ENCODE measurements at regions not wholly inside any gene's neighbourhood (a gene's known extent, or its start where the extent isn't known, plus 50 kb on each side); places are given as distances from the start of the nearest gene placed in this dataset.
A peak's percentile ranks its signal among the peaks of the same experiment; 100 is the strongest.

DNA sequence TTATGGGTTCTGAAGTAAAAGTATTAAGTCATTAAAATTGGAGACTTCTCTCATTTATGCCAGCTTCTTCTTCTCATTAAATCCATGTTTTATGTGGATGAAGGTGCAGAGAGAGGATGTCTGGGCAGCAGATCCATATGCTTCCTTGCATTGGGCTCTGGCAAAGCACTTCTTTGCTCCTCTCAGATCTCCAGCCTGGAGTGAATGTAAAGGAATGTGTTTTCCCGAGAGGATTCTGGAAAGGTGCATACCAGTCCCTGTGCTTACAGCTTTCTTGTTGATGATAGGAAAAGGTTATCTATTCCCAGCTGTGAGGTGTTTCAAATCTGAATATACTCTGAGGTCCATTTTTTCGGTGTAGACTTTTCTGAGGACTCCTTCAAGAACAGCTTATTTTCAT is 79.9 kb upstream of the PEX5L start:
- no peaks in the 10 kb centered on the region for H3K27me3 Mint-ChIP-seq (ENCODE audit: low read depth)
- no peak for DNase-seq (ENCODE audit: low spot score)
- ChIA-PET CTCF (interaction anchor here (1.2 kb wide), 1 partner anchor 467 kb away, joined by 3 read pairs; no protein-coding TSS in a partner anchor), POLR2A (no interaction called here)
- H3K4me1 Mint-ChIP-seq: peaks cover 58% of the 10 kb centered on the region
- peak overlapping the region; percentile 99 for H3K27ac Mint-ChIP-seq
- H3K9me3 Mint-ChIP-seq: peaks cover 8% of the 10 kb centered on the region
- 0 out of 2 replicates have a peak, but pooled peaks cover 4% of the 10 kb centered on the region for H3K36me3 Mint-ChIP-seq
- H3K4me3 Mint-ChIP-seq: peak overlapping the region; percentile 51
- ATAC-seq: peak; percentile 94
- TF ChIP-seq ZNF263 (CRISPR knock-in tag; IDR thresholded peaks at IDR 0.05; ENCODE audit: low read depth) (no peak), SMAD4 (CRISPR knock-in tag; IDR thresholded peaks at IDR 0.05) (no peak), ZNF423 (CRISPR knock-in tag; IDR thresholded peaks at IDR 0.05) (no peak), FOXJ3 (CRISPR knock-in tag; IDR thresholded peaks at IDR 0.05; ENCODE audit: borderline replicate concordance) (no peak), NR3C1 (CRISPR knock-in tag; conservative IDR thresholded peaks at IDR 0.05; ENCODE audit: low read depth) (no peak), ZNF232 (CRISPR knock-in tag; IDR thresholded peaks at IDR 0.05) (no peak), NR2C2 (CRISPR knock-in tag; IDR thresholded peaks at IDR 0.05) (no peak), MYBL2 (CRISPR knock-in tag; IDR thresholded peaks at IDR 0.05) (no peak), TCF7 (CRISPR knock-in tag; IDR thresholded peaks at IDR 0.05; ENCODE audit: low read depth) (no peak), ZNF317 (CRISPR knock-in tag; IDR thresholded peaks at IDR 0.05; ENCODE audit: borderline replicate concordance, low read depth) (no peak)
- TF ChIP-seq, protein P1, sequence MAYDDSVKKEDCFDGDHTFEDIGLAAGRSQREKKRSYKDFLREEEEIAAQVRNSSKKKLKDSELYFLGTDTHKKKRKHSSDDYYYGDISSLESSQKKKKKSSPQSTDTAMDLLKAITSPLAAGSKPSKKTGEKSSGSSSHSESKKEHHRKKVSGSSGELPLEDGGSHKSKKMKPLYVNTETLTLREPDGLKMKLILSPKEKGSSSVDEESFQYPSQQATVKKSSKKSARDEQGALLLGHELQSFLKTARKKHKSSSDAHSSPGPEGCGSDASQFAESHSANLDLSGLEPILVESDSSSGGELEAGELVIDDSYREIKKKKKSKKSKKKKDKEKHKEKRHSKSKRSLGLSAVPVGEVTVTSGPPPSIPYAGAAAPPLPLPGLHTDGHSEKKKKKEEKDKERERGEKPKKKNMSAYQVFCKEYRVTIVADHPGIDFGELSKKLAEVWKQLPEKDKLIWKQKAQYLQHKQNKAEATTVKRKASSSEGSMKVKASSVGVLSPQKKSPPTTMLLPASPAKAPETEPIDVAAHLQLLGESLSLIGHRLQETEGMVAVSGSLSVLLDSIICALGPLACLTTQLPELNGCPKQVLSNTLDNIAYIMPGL (CRISPR knock-in tag; IDR thresholded peaks at IDR 0.05): no peak
- TF ChIP-seq, protein P2, sequence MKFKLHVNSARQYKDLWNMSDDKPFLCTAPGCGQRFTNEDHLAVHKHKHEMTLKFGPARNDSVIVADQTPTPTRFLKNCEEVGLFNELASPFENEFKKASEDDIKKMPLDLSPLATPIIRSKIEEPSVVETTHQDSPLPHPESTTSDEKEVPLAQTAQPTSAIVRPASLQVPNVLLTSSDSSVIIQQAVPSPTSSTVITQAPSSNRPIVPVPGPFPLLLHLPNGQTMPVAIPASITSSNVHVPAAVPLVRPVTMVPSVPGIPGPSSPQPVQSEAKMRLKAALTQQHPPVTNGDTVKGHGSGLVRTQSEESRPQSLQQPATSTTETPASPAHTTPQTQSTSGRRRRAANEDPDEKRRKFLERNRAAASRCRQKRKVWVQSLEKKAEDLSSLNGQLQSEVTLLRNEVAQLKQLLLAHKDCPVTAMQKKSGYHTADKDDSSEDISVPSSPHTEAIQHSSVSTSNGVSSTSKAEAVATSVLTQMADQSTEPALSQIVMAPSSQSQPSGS (CRISPR knock-in tag; IDR thresholded peaks at IDR 0.05; ENCODE audit: borderline replicate concordance, low read depth): no peak
- TF ChIP-seq, protein P3, sequence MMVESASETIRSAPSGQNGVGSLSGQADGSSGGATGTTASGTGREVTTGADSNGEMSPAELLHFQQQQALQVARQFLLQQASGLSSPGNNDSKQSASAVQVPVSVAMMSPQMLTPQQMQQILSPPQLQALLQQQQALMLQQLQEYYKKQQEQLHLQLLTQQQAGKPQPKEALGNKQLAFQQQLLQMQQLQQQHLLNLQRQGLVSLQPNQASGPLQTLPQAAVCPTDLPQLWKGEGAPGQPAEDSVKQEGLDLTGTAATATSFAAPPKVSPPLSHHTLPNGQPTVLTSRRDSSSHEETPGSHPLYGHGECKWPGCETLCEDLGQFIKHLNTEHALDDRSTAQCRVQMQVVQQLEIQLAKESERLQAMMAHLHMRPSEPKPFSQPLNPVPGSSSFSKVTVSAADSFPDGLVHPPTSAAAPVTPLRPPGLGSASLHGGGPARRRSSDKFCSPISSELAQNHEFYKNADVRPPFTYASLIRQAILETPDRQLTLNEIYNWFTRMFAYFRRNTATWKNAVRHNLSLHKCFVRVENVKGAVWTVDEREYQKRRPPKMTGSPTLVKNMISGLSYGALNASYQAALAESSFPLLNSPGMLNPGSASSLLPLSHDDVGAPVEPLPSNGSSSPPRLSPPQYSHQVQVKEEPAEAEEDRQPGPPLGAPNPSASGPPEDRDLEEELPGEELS (CRISPR knock-in tag; IDR thresholded peaks at IDR 0.05): no peak
- TF ChIP-seq, protein P4, sequence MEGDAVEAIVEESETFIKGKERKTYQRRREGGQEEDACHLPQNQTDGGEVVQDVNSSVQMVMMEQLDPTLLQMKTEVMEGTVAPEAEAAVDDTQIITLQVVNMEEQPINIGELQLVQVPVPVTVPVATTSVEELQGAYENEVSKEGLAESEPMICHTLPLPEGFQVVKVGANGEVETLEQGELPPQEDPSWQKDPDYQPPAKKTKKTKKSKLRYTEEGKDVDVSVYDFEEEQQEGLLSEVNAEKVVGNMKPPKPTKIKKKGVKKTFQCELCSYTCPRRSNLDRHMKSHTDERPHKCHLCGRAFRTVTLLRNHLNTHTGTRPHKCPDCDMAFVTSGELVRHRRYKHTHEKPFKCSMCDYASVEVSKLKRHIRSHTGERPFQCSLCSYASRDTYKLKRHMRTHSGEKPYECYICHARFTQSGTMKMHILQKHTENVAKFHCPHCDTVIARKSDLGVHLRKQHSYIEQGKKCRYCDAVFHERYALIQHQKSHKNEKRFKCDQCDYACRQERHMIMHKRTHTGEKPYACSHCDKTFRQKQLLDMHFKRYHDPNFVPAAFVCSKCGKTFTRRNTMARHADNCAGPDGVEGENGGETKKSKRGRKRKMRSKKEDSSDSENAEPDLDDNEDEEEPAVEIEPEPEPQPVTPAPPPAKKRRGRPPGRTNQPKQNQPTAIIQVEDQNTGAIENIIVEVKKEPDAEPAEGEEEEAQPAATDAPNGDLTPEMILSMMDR (IDR thresholded peaks at IDR 0.05): no peak
- TF ChIP-seq, protein P5, sequence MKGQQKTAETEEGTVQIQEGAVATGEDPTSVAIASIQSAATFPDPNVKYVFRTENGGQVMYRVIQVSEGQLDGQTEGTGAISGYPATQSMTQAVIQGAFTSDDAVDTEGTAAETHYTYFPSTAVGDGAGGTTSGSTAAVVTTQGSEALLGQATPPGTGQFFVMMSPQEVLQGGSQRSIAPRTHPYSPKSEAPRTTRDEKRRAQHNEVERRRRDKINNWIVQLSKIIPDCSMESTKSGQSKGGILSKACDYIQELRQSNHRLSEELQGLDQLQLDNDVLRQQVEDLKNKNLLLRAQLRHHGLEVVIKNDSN (CRISPR knock-in tag; IDR thresholded peaks at IDR 0.05): no peak
- TF ChIP-seq, protein P6, sequence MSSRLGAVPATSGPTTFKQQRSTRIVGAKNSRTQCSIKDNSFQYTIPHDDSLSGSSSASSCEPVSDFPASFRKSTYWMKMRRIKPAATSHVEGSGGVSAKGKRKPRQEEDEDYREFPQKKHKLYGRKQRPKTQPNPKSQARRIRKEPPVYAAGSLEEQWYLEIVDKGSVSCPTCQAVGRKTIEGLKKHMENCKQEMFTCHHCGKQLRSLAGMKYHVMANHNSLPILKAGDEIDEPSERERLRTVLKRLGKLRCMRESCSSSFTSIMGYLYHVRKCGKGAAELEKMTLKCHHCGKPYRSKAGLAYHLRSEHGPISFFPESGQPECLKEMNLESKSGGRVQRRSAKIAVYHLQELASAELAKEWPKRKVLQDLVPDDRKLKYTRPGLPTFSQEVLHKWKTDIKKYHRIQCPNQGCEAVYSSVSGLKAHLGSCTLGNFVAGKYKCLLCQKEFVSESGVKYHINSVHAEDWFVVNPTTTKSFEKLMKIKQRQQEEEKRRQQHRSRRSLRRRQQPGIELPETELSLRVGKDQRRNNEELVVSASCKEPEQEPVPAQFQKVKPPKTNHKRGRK (CRISPR knock-in tag; IDR thresholded peaks at IDR 0.05; ENCODE audit: borderline replicate concordance): no peak
- TF ChIP-seq, protein P7, sequence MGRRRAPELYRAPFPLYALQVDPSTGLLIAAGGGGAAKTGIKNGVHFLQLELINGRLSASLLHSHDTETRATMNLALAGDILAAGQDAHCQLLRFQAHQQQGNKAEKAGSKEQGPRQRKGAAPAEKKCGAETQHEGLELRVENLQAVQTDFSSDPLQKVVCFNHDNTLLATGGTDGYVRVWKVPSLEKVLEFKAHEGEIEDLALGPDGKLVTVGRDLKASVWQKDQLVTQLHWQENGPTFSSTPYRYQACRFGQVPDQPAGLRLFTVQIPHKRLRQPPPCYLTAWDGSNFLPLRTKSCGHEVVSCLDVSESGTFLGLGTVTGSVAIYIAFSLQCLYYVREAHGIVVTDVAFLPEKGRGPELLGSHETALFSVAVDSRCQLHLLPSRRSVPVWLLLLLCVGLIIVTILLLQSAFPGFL (CRISPR knock-in tag; IDR thresholded peaks at IDR 0.05; ENCODE audit: borderline replicate concordance): no peak
- TF ChIP-seq, protein P8, sequence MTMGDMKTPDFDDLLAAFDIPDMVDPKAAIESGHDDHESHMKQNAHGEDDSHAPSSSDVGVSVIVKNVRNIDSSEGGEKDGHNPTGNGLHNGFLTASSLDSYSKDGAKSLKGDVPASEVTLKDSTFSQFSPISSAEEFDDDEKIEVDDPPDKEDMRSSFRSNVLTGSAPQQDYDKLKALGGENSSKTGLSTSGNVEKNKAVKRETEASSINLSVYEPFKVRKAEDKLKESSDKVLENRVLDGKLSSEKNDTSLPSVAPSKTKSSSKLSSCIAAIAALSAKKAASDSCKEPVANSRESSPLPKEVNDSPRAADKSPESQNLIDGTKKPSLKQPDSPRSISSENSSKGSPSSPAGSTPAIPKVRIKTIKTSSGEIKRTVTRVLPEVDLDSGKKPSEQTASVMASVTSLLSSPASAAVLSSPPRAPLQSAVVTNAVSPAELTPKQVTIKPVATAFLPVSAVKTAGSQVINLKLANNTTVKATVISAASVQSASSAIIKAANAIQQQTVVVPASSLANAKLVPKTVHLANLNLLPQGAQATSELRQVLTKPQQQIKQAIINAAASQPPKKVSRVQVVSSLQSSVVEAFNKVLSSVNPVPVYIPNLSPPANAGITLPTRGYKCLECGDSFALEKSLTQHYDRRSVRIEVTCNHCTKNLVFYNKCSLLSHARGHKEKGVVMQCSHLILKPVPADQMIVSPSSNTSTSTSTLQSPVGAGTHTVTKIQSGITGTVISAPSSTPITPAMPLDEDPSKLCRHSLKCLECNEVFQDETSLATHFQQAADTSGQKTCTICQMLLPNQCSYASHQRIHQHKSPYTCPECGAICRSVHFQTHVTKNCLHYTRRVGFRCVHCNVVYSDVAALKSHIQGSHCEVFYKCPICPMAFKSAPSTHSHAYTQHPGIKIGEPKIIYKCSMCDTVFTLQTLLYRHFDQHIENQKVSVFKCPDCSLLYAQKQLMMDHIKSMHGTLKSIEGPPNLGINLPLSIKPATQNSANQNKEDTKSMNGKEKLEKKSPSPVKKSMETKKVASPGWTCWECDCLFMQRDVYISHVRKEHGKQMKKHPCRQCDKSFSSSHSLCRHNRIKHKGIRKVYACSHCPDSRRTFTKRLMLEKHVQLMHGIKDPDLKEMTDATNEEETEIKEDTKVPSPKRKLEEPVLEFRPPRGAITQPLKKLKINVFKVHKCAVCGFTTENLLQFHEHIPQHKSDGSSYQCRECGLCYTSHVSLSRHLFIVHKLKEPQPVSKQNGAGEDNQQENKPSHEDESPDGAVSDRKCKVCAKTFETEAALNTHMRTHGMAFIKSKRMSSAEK (CRISPR knock-in tag; IDR thresholded peaks at IDR 0.05; ENCODE audit: borderline replicate concordance): no peak
- TF ChIP-seq, protein P9, sequence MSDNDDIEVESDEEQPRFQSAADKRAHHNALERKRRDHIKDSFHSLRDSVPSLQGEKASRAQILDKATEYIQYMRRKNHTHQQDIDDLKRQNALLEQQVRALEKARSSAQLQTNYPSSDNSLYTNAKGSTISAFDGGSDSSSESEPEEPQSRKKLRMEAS (CRISPR knock-in tag; IDR thresholded peaks at IDR 0.05): no peak

All from WTC11 (cell line).